H1 (cell line): ENCODE measurements at regions not wholly inside any gene's neighbourhood (a gene's known extent, or its start where the extent isn't known, plus 50 kb on each side); places are given as distances from the start of the nearest gene placed in this dataset.

Experiments
- HDAC6 ChIP-seq: IDR thresholded peaks from one replicate; pipeline ENCODE4 v1.7.1; 2012; ENCODE audit warnings: low read depth, mild to moderate bottlenecking, inconsistent platforms, low read length, moderate library complexity
- RAD21 ChIP-seq, 2 experiments: IDR thresholded peaks in 1 of 2; conservative IDR thresholded peaks in 1 of 2; 2 replicates each; pipeline ENCODE4 v1.6.1; 2011; ENCODE audit warnings: low read depth in 2 of 2, low read length in 2 of 2, improper control_type of control experiment in 1 of 2, inconsistent platforms in 1 of 2, mild to moderate bottlenecking in 1 of 2, moderate library complexity in 1 of 2
- TEAD4 ChIP-seq: IDR thresholded peaks from 2 replicates; pipeline ENCODE4 v1.6.1; 2012; ENCODE audit warnings: low read depth, low read length, inconsistent platforms, mixed read lengths

GRCh38 chr2:83196225-83196624 lies 1262.9 kb downstream of the SUCLG1 start (continued):
- no peak for TF ChIP-seq HDAC6
- TF ChIP-seq TEAD4 = no peak
- peak; percentile 47 to 57 for TF ChIP-seq RAD21 (IDR thresholded peaks at IDR 0.05 in 1 of 2, conservative IDR thresholded peaks at IDR 0.05 in 1 of 2; ENCODE audit: low read depth in 2 of 2, low read length in 2 of 2)
- TF ChIP-seq, all 59 proteins: peak for 2
